Fibroblast of mammary gland (primary cell): ENCODE measurements at regions not wholly inside any gene's neighbourhood (a gene's known extent, or its start where the extent isn't known, plus 50 kb on each side); places are given as distances from the start of the nearest gene placed in this dataset.

Experiments used
- DNase-seq: peaks from one replicate; pipeline ENCODE4 v3.0.0-alpha.2; 2010; ENCODE audit warnings: low read depth
- H3K4me3 ChIP-seq: 2 replicates; pipeline ENCODE4 v1.5.1; 2011; ENCODE audit warnings: low read depth, mild to moderate bottlenecking, low read length, moderate library complexity; ENCODE audit not compliant: control insufficient read depth
- TF ChIP-seq, protein P1 (sequence below): conservative IDR thresholded peaks from 2 replicates; pipeline ENCODE4 v1.5.1; 2011; ENCODE audit warnings: low read depth, low read length, inconsistent platforms; ENCODE audit not compliant: control insufficient read depth, insufficient read depth

DNA sequence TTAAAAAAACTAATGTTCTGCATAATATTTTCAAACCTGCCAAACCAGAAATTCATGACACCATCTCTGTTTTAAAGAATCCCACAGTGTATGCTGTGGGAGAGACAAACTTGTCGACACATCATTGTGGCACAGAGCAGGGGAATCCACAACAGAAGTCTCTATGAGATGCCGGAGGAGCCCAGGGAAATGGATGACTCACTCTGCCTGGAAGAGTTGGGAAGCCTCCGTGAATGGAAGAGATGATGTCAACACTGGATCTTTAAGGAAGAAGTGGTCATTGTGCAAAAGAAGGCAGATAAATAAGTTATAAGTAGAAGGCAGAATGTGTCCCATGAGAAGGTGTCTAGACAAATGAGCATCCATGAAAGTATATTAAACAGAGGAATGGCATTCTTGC is 595.1 kb downstream of the RAB28 start:
- TF ChIP-seq, protein P1, sequence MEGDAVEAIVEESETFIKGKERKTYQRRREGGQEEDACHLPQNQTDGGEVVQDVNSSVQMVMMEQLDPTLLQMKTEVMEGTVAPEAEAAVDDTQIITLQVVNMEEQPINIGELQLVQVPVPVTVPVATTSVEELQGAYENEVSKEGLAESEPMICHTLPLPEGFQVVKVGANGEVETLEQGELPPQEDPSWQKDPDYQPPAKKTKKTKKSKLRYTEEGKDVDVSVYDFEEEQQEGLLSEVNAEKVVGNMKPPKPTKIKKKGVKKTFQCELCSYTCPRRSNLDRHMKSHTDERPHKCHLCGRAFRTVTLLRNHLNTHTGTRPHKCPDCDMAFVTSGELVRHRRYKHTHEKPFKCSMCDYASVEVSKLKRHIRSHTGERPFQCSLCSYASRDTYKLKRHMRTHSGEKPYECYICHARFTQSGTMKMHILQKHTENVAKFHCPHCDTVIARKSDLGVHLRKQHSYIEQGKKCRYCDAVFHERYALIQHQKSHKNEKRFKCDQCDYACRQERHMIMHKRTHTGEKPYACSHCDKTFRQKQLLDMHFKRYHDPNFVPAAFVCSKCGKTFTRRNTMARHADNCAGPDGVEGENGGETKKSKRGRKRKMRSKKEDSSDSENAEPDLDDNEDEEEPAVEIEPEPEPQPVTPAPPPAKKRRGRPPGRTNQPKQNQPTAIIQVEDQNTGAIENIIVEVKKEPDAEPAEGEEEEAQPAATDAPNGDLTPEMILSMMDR: no peak
- DNase-seq: peak; percentile 34
- H3K4me3 ChIP-seq: no peak overlapping the region

DNA sequence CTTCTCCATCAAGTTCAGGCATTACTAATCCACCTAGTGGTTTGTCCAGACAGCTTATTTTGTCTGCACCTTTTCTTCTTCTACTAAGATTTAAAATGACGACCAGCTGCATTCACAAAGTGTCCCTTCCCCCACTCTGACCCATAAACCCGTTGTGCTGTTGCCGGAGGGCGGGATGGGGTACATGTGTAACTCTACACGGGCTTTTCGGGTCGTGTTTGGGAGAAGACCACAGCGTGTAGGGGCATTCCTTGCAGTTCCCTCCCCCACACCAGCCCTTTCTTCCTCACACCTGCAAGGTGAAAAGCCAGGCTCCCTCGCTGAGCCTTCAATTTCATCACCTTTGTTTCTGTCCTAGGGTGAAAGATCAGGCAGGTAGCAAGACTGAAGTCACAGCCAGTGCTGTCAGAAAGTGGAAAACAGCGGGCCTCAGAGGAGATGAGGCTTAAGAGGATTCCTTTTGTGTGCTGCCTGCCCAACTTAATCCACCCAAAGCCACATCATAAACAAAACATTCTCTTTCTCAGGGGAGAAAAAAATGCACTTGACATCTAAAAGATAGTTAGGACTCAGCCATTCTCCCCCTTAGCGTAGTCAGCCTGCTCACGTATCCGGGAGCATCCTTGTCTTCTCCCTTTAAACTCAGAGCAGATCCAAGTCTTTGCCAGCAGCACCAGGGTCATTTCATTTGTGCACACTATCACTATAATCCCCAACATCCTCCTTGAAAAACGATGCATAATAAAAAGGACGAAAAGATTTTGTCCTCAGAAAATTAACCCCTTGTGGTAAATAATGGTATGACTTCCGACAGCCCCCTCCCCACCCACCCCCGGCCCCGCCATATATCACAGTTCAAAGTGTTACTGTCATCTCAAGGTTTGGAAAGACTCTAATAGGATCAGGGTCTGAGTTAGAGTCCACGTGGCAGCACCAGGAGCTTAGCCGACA is 599.0 kb downstream of the RAB28 start:
- H3K4me3 ChIP-seq: no peak overlapping the region
- TF ChIP-seq, protein P1: no peak
- DNase-seq: no peak

DNA sequence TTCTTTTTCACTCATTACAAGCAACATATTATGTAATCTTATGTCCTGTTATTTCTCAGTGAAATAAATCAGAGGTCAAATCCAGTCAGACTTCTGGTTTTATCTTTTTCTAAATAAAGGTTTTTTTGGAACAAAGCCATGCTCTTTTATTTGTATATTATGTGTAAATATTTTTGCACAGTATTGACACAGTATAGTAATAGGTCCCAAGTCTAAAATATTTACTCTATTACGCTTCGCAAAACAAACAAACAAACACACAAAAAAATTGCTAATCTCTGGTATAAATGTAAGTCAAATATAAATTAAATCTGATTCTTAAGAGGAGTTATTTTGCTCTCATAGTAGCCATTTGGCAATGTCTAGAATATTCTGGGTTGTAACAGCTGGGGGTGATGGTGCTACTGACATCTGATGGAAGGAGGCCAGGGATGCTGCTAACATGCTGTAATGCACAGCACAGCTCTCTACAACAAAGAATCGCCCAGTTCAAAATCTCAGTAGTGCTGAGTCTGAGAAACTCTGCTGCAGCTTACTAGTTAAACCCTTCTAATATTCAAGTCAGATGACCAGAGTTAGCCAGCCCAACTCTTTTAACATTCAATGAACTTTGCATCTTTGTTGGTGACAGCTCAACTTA is 602.1 kb downstream of the RAB28 start:
- H3K4me3 ChIP-seq: no peak overlapping the region
- TF ChIP-seq, protein P1: no peak
- no peak for DNase-seq

DNA sequence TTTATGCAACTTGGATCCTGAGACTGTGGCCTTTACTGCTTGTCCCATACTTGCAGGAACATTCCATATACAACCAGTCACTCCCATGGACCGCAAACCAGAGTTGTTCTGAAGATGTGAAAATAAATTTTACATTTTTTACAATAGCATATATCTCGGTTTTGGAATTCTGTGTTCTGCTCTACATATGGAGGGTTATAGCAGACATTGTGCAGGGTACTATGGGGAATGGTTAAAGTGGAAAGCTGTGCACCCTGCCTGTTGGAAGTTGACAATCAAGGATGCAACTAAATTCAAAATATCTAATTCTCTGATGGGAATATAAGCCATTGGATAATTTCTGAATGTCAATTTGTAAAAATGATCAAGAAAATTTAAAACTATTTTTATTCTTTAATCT is 603.3 kb downstream of the RAB28 start:
- DNase-seq: no peak
- H3K4me3 ChIP-seq: no peak overlapping the region
- TF ChIP-seq, protein P1: no peak

DNA sequence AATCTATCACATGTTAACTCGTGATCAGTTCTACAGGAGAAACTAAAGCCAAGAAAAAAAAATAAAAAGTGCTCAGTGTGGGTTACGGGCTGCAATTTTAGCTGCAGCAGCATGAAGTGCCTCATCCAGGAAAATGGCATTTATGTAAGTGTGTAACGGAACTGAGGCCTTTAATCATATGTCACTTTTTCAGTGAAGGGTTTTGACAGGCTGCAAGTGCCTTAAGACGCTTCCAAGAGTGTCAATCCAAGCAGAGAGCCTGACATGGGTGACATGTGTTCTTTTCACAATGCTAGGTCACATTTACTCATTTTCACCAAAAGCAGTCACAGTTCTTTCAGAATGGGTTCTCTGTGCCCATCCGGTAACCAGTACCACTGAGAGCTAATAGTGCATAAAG is 604.6 kb downstream of the RAB28 start:
- TF ChIP-seq, protein P1: no peak
- no peak overlapping the region for H3K4me3 ChIP-seq
- DNase-seq: no peak

DNA sequence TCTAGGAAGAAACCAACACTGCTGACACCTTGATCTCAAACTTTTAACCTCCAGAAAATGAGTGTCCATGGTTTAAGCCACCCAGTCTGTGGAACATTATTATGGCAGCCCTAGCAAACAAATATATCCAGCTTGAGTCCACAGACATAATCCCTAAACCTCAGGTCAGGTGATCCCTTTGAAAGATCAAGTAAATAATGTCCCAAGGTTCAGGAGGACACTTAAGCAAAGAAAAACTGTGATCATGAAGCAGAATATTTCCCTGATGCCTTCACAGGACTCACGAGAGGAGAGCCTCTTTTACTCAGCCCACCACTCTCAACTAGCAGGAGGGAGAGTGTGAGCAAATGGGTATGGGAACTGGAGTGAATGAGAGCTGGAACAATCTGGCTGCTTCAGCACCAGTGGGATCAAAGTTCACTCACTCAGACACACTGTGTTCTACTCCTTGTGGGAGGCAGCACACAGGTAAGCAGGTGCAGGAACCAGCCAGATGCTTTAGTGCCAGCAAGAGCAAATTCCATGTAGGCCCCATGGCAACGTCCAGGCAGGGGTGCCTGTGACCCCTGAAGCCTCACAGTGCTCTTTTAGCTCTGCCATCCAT is 608.4 kb downstream of the RAB28 start:
- no peak overlapping the region for H3K4me3 ChIP-seq
- no peak for DNase-seq
- TF ChIP-seq, protein P1: no peak
